ENCODE measurements at regions not wholly inside any gene's neighbourhood (a gene's known extent, or its start where the extent isn't known, plus 50 kb on each side); places are given as distances from the start of the nearest gene placed in this dataset.
"Not testable (repeated sequence)": the region's sequence is repeated elsewhere in the genome, so short reads cannot be mapped to it uniquely, and the experiment has no call there.

GRCh38 chr7:34569975-34570699 is 87.9 kb upstream of the NPSR1 start:
- DNase-seq (ENCODE audit: low spot score) = no peak
- H3K4me1 Mint-ChIP-seq (ENCODE audit: unreplicated experiment) = no peaks in the 10 kb centered on the region
- no peak overlapping the region for H3K27ac Mint-ChIP-seq (ENCODE audit: unreplicated experiment)
- H3K27me3 Mint-ChIP-seq (ENCODE audit: unreplicated experiment) = no peaks in the 10 kb centered on the region
- no peaks in the 10 kb centered on the region for H3K36me3 Mint-ChIP-seq (ENCODE audit: low read depth, unreplicated experiment)
- TF ChIP-seq CTCF (IDR thresholded peaks at IDR 0.05; ENCODE audit: unreplicated experiment) = no peak
- no peaks in the 10 kb centered on the region for H3K9me3 Mint-ChIP-seq (ENCODE audit: unreplicated experiment)
- no peak overlapping the region for H3K4me3 Mint-ChIP-seq (ENCODE audit: unreplicated experiment)

GRCh38 chr7:34575006-34575405 is 83.0 kb upstream of the NPSR1 start:
- H3K4me1 Mint-ChIP-seq (ENCODE audit: unreplicated experiment) = no peaks in the 10 kb centered on the region
- peaks cover 5% of the 10 kb centered on the region for H3K9me3 Mint-ChIP-seq (ENCODE audit: unreplicated experiment)
- DNase-seq (ENCODE audit: low spot score) = no peak
- no peak overlapping the region for H3K27ac Mint-ChIP-seq (ENCODE audit: unreplicated experiment)
- peaks cover 5% of the 10 kb centered on the region for H3K36me3 Mint-ChIP-seq (ENCODE audit: low read depth, unreplicated experiment)
- H3K27me3 Mint-ChIP-seq (ENCODE audit: unreplicated experiment) = peaks cover 4% of the 10 kb centered on the region
- no peak overlapping the region for H3K4me3 Mint-ChIP-seq (ENCODE audit: unreplicated experiment)
- TF ChIP-seq CTCF (IDR thresholded peaks at IDR 0.05; ENCODE audit: unreplicated experiment) = no peak

GRCh38 chr7:34577934-34578333 is 80.1 kb upstream of the NPSR1 start:
- not testable (repeated sequence) for H3K36me3 Mint-ChIP-seq (ENCODE audit: low read depth, unreplicated experiment); H3K27ac Mint-ChIP-seq (ENCODE audit: unreplicated experiment); DNase-seq (ENCODE audit: low spot score); H3K9me3 Mint-ChIP-seq (ENCODE audit: unreplicated experiment); H3K4me1 Mint-ChIP-seq (ENCODE audit: unreplicated experiment); H3K27me3 Mint-ChIP-seq (ENCODE audit: unreplicated experiment); H3K4me3 Mint-ChIP-seq (ENCODE audit: unreplicated experiment)

GRCh38 chr7:34581698-34582097 is 76.3 kb upstream of the NPSR1 start:
- not testable (repeated sequence) for H3K9me3 Mint-ChIP-seq (ENCODE audit: unreplicated experiment); H3K4me1 Mint-ChIP-seq (ENCODE audit: unreplicated experiment); H3K27me3 Mint-ChIP-seq (ENCODE audit: unreplicated experiment); H3K27ac Mint-ChIP-seq (ENCODE audit: unreplicated experiment); DNase-seq (ENCODE audit: low spot score); H3K36me3 Mint-ChIP-seq (ENCODE audit: low read depth, unreplicated experiment); H3K4me3 Mint-ChIP-seq (ENCODE audit: unreplicated experiment)

GRCh38 chr7:34584526-34584925 is 73.5 kb upstream of the NPSR1 start:
- Mint-ChIP-seq H3K4me1 (ENCODE audit: unreplicated experiment) (no peaks in the 10 kb centered on the region), H3K27me3 (ENCODE audit: unreplicated experiment) (no peaks in the 10 kb centered on the region), H3K9me3 (ENCODE audit: unreplicated experiment) (no peaks in the 10 kb centered on the region), H3K27ac (ENCODE audit: unreplicated experiment) (no peak overlapping the region), H3K36me3 (ENCODE audit: low read depth, unreplicated experiment) (no peaks in the 10 kb centered on the region), H3K4me3 (ENCODE audit: unreplicated experiment) (no peak overlapping the region)
- no peak for TF ChIP-seq CTCF (IDR thresholded peaks at IDR 0.05; ENCODE audit: unreplicated experiment)
- DNase-seq (ENCODE audit: low spot score) = no peak

- H3K27me3 Mint-ChIP-seq (ENCODE audit: unreplicated experiment) = no peaks in the 10 kb centered on the region
- no peak overlapping the region for H3K4me3 Mint-ChIP-seq (ENCODE audit: unreplicated experiment)
- no peak overlapping the region for H3K27ac Mint-ChIP-seq (ENCODE audit: unreplicated experiment)
- peak; percentile 22 for DNase-seq (ENCODE audit: low spot score)
- TF ChIP-seq CTCF (IDR thresholded peaks at IDR 0.05; ENCODE audit: unreplicated experiment) = no peak
- no peaks in the 10 kb centered on the region for H3K9me3 Mint-ChIP-seq (ENCODE audit: unreplicated experiment)
- H3K36me3 Mint-ChIP-seq (ENCODE audit: low read depth, unreplicated experiment) = no peaks in the 10 kb centered on the region
- no peaks in the 10 kb centered on the region for H3K4me1 Mint-ChIP-seq (ENCODE audit: unreplicated experiment)
These were observed 61.1 kb upstream of the NPSR1 start for GRCh38 chr7:34596887-34597286.

Measured in endothelial cell (in vitro differentiated cells).